Liver (tissue), 3 donors: ENCODE measurements at regions not wholly inside any gene's neighbourhood (a gene's known extent, or its start where the extent isn't known, plus 50 kb on each side); places are given as distances from the start of the nearest gene placed in this dataset.

Experiments used
- GABPA ChIP-seq, 2 donors: IDR thresholded peaks in 1 of 2; conservative IDR thresholded peaks in 1 of 2; 2 replicates each; pipeline ENCODE4 v1.6.1; 2016; ENCODE audit warnings: antibody characterized with exemption in 2 of 2, mild to moderate bottlenecking in 1 of 2, moderate library complexity in 1 of 2
- TAF1 ChIP-seq: conservative IDR thresholded peaks from 2 replicates; pipeline ENCODE4 v1.6.1; 2016; ENCODE audit warnings: antibody characterized with exemption, mild to moderate bottlenecking
- YY1 ChIP-seq: IDR thresholded peaks from 2 replicates; pipeline ENCODE4 v1.6.1; 2016; ENCODE audit warnings: antibody characterized with exemption, mild to moderate bottlenecking
- TF ChIP-seq, protein P1 (sequence below): fragments of 150-350 bp; IDR thresholded peaks from 2 replicates; pipeline ENCODE4 v1.5.1; 2017; ENCODE audit warnings: improper control_type of control experiment, low read depth, low read length; ENCODE audit not compliant: missing input control
- TF ChIP-seq, protein P2 (sequence below): IDR thresholded peaks from 2 replicates; pipeline ENCODE4 v1.6.1; 2016; ENCODE audit warnings: antibody characterized with exemption, mild to moderate bottlenecking
- donor health status: healthy.
- donor health status: healthy.

DNA sequence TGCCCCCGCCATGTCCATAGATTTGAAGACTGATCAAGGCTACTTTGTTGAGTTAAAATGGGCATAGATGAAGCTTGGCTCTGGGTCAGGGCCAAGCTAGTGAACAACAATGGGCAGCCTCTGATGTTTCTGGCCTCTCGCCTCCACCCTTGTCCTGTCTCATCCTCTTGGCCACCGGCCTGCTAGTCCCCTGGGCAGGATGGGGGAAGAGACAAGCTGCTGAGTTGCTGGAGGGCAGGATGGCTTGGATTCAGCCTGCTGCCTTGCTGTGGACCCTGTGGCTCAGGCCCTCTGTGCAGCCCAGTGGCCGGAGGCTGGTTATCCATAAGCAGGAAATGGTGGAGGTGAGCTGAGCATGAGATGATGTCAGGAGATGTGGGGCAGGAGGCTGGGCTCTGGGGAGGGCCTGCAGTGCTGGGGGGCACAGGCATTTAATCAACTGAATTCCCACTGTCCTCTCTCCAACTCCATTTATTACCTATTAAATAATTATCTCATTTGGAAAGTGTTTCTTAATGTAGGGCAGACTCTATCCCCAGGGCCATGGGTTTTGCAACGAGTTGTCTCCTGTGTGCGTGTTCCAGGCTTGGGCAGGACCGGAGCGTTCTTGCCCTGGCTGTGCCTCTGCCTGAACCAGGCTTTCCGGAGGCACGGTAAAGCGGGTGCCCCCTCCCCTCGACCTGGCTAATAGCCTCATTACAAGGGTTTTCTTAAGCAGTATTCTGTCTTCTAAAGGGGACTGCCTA, 122.9 kb downstream of the GLI2 start:
- TF ChIP-seq, protein P1, sequence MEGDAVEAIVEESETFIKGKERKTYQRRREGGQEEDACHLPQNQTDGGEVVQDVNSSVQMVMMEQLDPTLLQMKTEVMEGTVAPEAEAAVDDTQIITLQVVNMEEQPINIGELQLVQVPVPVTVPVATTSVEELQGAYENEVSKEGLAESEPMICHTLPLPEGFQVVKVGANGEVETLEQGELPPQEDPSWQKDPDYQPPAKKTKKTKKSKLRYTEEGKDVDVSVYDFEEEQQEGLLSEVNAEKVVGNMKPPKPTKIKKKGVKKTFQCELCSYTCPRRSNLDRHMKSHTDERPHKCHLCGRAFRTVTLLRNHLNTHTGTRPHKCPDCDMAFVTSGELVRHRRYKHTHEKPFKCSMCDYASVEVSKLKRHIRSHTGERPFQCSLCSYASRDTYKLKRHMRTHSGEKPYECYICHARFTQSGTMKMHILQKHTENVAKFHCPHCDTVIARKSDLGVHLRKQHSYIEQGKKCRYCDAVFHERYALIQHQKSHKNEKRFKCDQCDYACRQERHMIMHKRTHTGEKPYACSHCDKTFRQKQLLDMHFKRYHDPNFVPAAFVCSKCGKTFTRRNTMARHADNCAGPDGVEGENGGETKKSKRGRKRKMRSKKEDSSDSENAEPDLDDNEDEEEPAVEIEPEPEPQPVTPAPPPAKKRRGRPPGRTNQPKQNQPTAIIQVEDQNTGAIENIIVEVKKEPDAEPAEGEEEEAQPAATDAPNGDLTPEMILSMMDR: no peak
- TF ChIP-seq YY1: no peak
- TF ChIP-seq, protein P2, sequence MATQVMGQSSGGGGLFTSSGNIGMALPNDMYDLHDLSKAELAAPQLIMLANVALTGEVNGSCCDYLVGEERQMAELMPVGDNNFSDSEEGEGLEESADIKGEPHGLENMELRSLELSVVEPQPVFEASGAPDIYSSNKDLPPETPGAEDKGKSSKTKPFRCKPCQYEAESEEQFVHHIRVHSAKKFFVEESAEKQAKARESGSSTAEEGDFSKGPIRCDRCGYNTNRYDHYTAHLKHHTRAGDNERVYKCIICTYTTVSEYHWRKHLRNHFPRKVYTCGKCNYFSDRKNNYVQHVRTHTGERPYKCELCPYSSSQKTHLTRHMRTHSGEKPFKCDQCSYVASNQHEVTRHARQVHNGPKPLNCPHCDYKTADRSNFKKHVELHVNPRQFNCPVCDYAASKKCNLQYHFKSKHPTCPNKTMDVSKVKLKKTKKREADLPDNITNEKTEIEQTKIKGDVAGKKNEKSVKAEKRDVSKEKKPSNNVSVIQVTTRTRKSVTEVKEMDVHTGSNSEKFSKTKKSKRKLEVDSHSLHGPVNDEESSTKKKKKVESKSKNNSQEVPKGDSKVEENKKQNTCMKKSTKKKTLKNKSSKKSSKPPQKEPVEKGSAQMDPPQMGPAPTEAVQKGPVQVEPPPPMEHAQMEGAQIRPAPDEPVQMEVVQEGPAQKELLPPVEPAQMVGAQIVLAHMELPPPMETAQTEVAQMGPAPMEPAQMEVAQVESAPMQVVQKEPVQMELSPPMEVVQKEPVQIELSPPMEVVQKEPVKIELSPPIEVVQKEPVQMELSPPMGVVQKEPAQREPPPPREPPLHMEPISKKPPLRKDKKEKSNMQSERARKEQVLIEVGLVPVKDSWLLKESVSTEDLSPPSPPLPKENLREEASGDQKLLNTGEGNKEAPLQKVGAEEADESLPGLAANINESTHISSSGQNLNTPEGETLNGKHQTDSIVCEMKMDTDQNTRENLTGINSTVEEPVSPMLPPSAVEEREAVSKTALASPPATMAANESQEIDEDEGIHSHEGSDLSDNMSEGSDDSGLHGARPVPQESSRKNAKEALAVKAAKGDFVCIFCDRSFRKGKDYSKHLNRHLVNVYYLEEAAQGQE: no peak
- TF ChIP-seq TAF1: no peak
- no peak for TF ChIP-seq GABPA (IDR thresholded peaks at IDR 0.05 in 1 of 2, conservative IDR thresholded peaks at IDR 0.05 in 1 of 2)
